HepG2 (cell line): ENCODE measurements at regions not wholly inside any gene's neighbourhood (a gene's known extent, or its start where the extent isn't known, plus 50 kb on each side); places are given as distances from the start of the nearest gene placed in this dataset.

ENCODE experiments used
- ATAC-seq: fragments of 200-7000 bp; cut with Tn5 transposase; 3 replicates; pipeline ENCODE4 v1.9.1; 2020; ENCODE audit warnings: mild to moderate bottlenecking, moderate library complexity
- BruUV-seq: library from RNA; stranded (reverse); fragments of 400-500 nt; replicated peaks from 2 replicates; lab custom pipeline; 2021; lab: Mats Ljungman, UMichigan
- CTCF ChIA-PET: fragments of 300-600 bp; formaldehyde crosslinking; extraction: SDS; loops from one replicate; lab custom pipeline; 2021; ENCODE audit warnings: low total read pairs, inconsistent platforms, low intra/inter-chr PET ratio; lab: Yijun Ruan, JAX
- POLR2A ChIA-PET: fragments of 350-600 bp; sonication (Branson Sonifier 250); formaldehyde crosslinking; loops from one replicate; lab custom pipeline; 2020; ENCODE audit warnings: antibody characterized with exemption, inconsistent platforms; lab: Yijun Ruan, JAX
- DNase-seq: peaks from one replicate; pipeline ENCODE4 v3.0.0-alpha.2; 2015; ENCODE audit warnings: low spot score
- FAIRE-seq: peaks from 3 replicates; lab custom pipeline; 2011; peaks lifted over from hg19 to GRCh38; lab: Jason Lieb, UNC
- H2AFZ ChIP-seq: one replicate; pipeline ENCODE4 v1.6.1; 2011; ENCODE audit warnings: low read length, inconsistent platforms
- H3K27ac ChIP-seq: fragments of 300-600 bp; 3 replicates; pipeline ENCODE4 v1.8.0; 2011; ENCODE audit warnings: mixed run types, mild to moderate bottlenecking, mixed read lengths, low read length, inconsistent platforms; ENCODE audit not compliant: insufficient read depth; ENCODE audit errors: extremely low read length
- H3K27me3 ChIP-seq, 2 experiments: fragments of 200-600 bp in 1 of 2; 2 replicates in 1 of 2; 3 replicates in 1 of 2; pipeline versions ENCODE4 v1.6.0 to v1.8.0; 2011; ENCODE audit warnings: low read length in 2 of 2, mild to moderate bottlenecking in 2 of 2, moderate library complexity in 2 of 2, inconsistent platforms in 1 of 2; ENCODE audit not compliant: insufficient read depth in 2 of 2, control insufficient read depth in 1 of 2
- H3K36me3 ChIP-seq, 2 experiments: fragments of 200-600 bp in 1 of 2; replicated peaks in 1 of 2; 2 replicates in 1 of 2; 3 replicates in 1 of 2; pipeline versions ENCODE4 v1.5.1 to v1.8.0; 2011; ENCODE audit warnings: low read length in 2 of 2, inconsistent platforms in 1 of 2; ENCODE audit not compliant: insufficient read depth in 2 of 2, control insufficient read depth in 1 of 2
- H3K4me1 ChIP-seq: 2 replicates; pipeline ENCODE4 v1.5.1; 2012; ENCODE audit warnings: low read length, inconsistent platforms; ENCODE audit not compliant: insufficient read depth
- H3K4me2 ChIP-seq: 2 replicates; pipeline ENCODE4 v1.6.0; 2011; ENCODE audit warnings: low read depth, low read length, inconsistent platforms
- H3K4me3 ChIP-seq, 3 experiments: fragments of 200-600 bp in 1 of 3; sonication (generic), shearing (Covaris generic) in 1 of 3; replicated peaks in 1 of 3; 2 replicates each; pipeline ENCODE4 v1.5.1; 2011 to 2016; ENCODE audit warnings: low read length in 3 of 3, inconsistent platforms in 2 of 3, low read depth in 2 of 3, mild to moderate bottlenecking in 2 of 3, control low read depth in 1 of 3, mixed read lengths in 1 of 3; ENCODE audit not compliant: insufficient read depth in 1 of 3
- H3K79me2 ChIP-seq: one replicate; pipeline ENCODE4 v1.6.1; 2011; ENCODE audit warnings: low read length, inconsistent platforms; ENCODE audit not compliant: insufficient read depth
- H3K9ac ChIP-seq: 2 replicates; pipeline ENCODE4 v1.6.0; 2011; ENCODE audit warnings: mild to moderate bottlenecking, low read depth, low read length, inconsistent platforms; ENCODE audit not compliant: insufficient read depth
- H3K9me3 ChIP-seq: 2 replicates; pipeline ENCODE4 v1.5.1; 2012; ENCODE audit warnings: mild to moderate bottlenecking, low read length
- H4K20me1 ChIP-seq: 2 replicates; pipeline ENCODE4 v1.6.0; 2011; ENCODE audit warnings: inconsistent platforms, mild to moderate bottlenecking, low read length, moderate library complexity; ENCODE audit not compliant: insufficient read depth
- GABPA ChIP-seq, 2 experiments: IDR thresholded peaks; 2 replicates each; pipeline ENCODE4 v1.6.1; 2011 to 2016; ENCODE audit warnings: low read depth in 2 of 2, low read length in 1 of 2, missing biosample characterization in 1 of 2, missing genetic modification characterization in 1 of 2
- HDAC2 ChIP-seq: sonication (generic); formaldehyde crosslinking; IDR thresholded peaks from 2 replicates; pipeline ENCODE4 v1.4.0; 2020; ENCODE audit warnings: missing genetic modification reagents
- HHEX ChIP-seq: IDR thresholded peaks from 2 replicates; pipeline ENCODE4 v1.6.1; 2016; ENCODE audit warnings: control low read depth
- HNRNPH1 ChIP-seq: fragments of 200-400 bp; formaldehyde crosslinking; optimal IDR thresholded peaks from 2 replicates; pipeline ENCODE3; 2017; ENCODE audit warnings: mild to moderate bottlenecking, low read depth, low read length
- HNRNPL ChIP-seq: fragments of 200-400 bp; formaldehyde crosslinking; IDR thresholded peaks from 2 replicates; pipeline ENCODE4 v1.6.1; 2017; ENCODE audit warnings: mild to moderate bottlenecking, low read depth, low read length
- KDM1A ChIP-seq: IDR thresholded peaks from 2 replicates; pipeline ENCODE4 v1.6.1; 2016; ENCODE audit warnings: missing compliant biosample characterization
- ONECUT2 ChIP-seq: sonication (generic); formaldehyde crosslinking; IDR thresholded peaks from 2 replicates; pipeline ENCODE4 v1.4.0; 2020; ENCODE audit warnings: missing genetic modification reagents
- PCBP1 ChIP-seq: fragments of 200-400 bp; formaldehyde crosslinking; IDR thresholded peaks from 2 replicates; pipeline ENCODE4 v1.6.1; 2017; ENCODE audit warnings: mild to moderate bottlenecking, low read depth, low read length, borderline replicate concordance
- PPARG ChIP-seq: conservative IDR thresholded peaks from 2 replicates; pipeline ENCODE4 v1.6.1; 2016; ENCODE audit warnings: missing biosample characterization, missing genetic modification reagents
- TAF15 ChIP-seq: fragments of 200-400 bp; formaldehyde crosslinking; IDR thresholded peaks from one replicate; pipeline ENCODE4 v1.6.1; 2018; ENCODE audit warnings: mild to moderate bottlenecking, low read depth, low read length; ENCODE audit not compliant: poor library complexity, severe bottlenecking
- ZNF367 ChIP-seq: sonication (generic); formaldehyde crosslinking; IDR thresholded peaks from 2 replicates; pipeline ENCODE4 v1.4.0; 2020; ENCODE audit warnings: missing genetic modification reagents, borderline replicate concordance
- ZNF441 ChIP-seq: sonication (generic); formaldehyde crosslinking; IDR thresholded peaks from 2 replicates; pipeline ENCODE4 v1.7.0; 2021; ENCODE audit warnings: missing genetic modification reagents, borderline replicate concordance
- ZNF878 ChIP-seq: sonication (generic); formaldehyde crosslinking; IDR thresholded peaks from 2 replicates; pipeline ENCODE4 v1.8.1; 2023; ENCODE audit warnings: mild to moderate bottlenecking, missing genetic modification reagents, moderate library complexity
- WGBS: methylation state at CpG from one replicate; pipeline ENCODE4 v1.1.6; 2017; ENCODE audit warnings: low lambda C conversion rate; 5-methylcytosine and 5-hydroxymethylcytosine counted together
- in situ Hi-C: cut with HindIII; loops from 2 replicates; pipeline ENCODE4 v1.10.0; 2017; ENCODE audit warnings: low pct_unique_long_range_greater_than_20kb; ENCODE audit not compliant: extremely low pct_ligation_motif_present
- intact Hi-C: fragments of 100-400 bp; cut with micrococcal nuclease; formaldehyde crosslinking; loops from one replicate; pipeline ENCODE4 v1.10.0; 2022; ENCODE audit not compliant: unreplicated experiment
- TF ChIP-seq, protein P1 (sequence below): sonication (generic); formaldehyde crosslinking; IDR thresholded peaks from 2 replicates; pipeline ENCODE4 v1.5.0; 2020; ENCODE audit warnings: missing genetic modification reagents
- TF ChIP-seq, protein P2 (sequence below): IDR thresholded peaks from 2 replicates; pipeline ENCODE4 v1.6.1; 2018; ENCODE audit warnings: missing genetic modification reagents, mild to moderate bottlenecking, missing compliant biosample characterization
- TF ChIP-seq, protein P3 (sequence below), 2 experiments: fragments of 450-650 bp in 1 of 2; sonication (generic) in 1 of 2; formaldehyde crosslinking; IDR thresholded peaks; 2 replicates each; pipeline versions ENCODE4 v1.5.0 to v1.8.0; 2020 to 2022; ENCODE audit warnings: mild to moderate bottlenecking in 1 of 2, missing genetic modification reagents in 1 of 2
- TF ChIP-seq, protein P4 (sequence below): sonication (generic); formaldehyde crosslinking; IDR thresholded peaks from 2 replicates; pipeline ENCODE4 v1.5.0; 2020; ENCODE audit warnings: mild to moderate bottlenecking, missing genetic modification reagents
- TF ChIP-seq, protein P5 (sequence below): sonication (generic); formaldehyde crosslinking; IDR thresholded peaks from 2 replicates; pipeline ENCODE4 v1.4.0; 2020; ENCODE audit warnings: mild to moderate bottlenecking, missing genetic modification reagents

DNA sequence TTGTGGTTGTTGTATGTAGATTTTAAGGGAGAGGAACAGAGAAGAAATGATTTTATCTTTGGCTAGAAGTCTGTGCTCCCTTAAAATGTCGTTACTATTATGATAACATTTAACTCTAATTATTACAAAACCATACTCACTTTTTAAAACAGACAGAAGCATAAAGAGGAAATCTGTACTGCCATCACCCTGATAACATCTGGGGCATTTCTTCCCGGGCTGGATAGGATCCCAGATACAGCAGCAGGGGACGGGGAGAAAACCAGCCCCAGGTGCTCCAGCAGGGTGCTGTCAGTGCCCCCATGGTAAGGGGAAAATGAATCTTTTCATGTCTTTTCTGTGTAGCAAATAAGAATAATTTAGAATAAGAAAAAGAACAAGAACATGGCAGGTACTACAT is 139.4 kb upstream of the IRX6 start:
- Histone ChIP-seq H3K79me2 (no peaks in the 10 kb centered on the region), H3K36me3 (no peaks in the 10 kb centered on the region), H2AFZ (no peak overlapping the region), H3K27ac (no peak overlapping the region), H3K27me3 (peaks cover 0 to 22% of the 10 kb centered on the region in 2 experiments; a peak in 2 of 5 replicates), H3K4me1 (no peaks in the 10 kb centered on the region), H3K4me3 (no peak overlapping the region), H4K20me1 (no peaks in the 10 kb centered on the region), H3K4me2 (no peak overlapping the region), H3K9ac (no peak overlapping the region), H3K9me3 (no peaks in the 10 kb centered on the region)
- no TSS peak for BruUV-seq
- intact Hi-C loops, result no loop called here
- DNase-seq, result no peak
- FAIRE-seq, result no peak
- ChIA-PET POLR2A (no interaction called here), CTCF (no interaction called here)
- in situ Hi-C loops, result no loop called here
- no peak for ATAC-seq
- WGBS, result 0% methylated on average over 3 of the region's 3 CpGs
- no peak for TF ChIP-seq HNRNPL
- no peak for TF ChIP-seq ZNF441 (CRISPR knock-in tag)
- no peak for TF ChIP-seq PCBP1
- TF ChIP-seq, protein P1, sequence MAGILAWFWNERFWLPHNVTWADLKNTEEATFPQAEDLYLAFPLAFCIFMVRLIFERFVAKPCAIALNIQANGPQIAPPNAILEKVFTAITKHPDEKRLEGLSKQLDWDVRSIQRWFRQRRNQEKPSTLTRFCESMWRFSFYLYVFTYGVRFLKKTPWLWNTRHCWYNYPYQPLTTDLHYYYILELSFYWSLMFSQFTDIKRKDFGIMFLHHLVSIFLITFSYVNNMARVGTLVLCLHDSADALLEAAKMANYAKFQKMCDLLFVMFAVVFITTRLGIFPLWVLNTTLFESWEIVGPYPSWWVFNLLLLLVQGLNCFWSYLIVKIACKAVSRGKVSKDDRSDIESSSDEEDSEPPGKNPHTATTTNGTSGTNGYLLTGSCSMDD (CRISPR knock-in tag), result no peak
- TF ChIP-seq TAF15, result no peak
- TF ChIP-seq, protein P2, sequence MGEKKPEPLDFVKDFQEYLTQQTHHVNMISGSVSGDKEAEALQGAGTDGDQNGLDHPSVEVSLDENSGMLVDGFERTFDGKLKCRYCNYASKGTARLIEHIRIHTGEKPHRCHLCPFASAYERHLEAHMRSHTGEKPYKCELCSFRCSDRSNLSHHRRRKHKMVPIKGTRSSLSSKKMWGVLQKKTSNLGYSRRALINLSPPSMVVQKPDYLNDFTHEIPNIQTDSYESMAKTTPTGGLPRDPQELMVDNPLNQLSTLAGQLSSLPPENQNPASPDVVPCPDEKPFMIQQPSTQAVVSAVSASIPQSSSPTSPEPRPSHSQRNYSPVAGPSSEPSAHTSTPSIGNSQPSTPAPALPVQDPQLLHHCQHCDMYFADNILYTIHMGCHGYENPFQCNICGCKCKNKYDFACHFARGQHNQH, result no peak
- TF ChIP-seq ONECUT2 (CRISPR knock-in tag), result no peak
- no peak for TF ChIP-seq HDAC2
- TF ChIP-seq KDM1A, result no peak
- no peak for TF ChIP-seq HNRNPH1
- no peak for TF ChIP-seq HHEX (CRISPR knock-in tag)
- TF ChIP-seq ZNF367 (CRISPR knock-in tag), result no peak
- TF ChIP-seq, protein P3, sequence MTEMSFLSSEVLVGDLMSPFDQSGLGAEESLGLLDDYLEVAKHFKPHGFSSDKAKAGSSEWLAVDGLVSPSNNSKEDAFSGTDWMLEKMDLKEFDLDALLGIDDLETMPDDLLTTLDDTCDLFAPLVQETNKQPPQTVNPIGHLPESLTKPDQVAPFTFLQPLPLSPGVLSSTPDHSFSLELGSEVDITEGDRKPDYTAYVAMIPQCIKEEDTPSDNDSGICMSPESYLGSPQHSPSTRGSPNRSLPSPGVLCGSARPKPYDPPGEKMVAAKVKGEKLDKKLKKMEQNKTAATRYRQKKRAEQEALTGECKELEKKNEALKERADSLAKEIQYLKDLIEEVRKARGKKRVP (CRISPR knock-in tag; IDR thresholded peaks at IDR 0.05), result no peak
- no peak for TF ChIP-seq PPARG (CRISPR knock-in tag)
- TF ChIP-seq, protein P4, sequence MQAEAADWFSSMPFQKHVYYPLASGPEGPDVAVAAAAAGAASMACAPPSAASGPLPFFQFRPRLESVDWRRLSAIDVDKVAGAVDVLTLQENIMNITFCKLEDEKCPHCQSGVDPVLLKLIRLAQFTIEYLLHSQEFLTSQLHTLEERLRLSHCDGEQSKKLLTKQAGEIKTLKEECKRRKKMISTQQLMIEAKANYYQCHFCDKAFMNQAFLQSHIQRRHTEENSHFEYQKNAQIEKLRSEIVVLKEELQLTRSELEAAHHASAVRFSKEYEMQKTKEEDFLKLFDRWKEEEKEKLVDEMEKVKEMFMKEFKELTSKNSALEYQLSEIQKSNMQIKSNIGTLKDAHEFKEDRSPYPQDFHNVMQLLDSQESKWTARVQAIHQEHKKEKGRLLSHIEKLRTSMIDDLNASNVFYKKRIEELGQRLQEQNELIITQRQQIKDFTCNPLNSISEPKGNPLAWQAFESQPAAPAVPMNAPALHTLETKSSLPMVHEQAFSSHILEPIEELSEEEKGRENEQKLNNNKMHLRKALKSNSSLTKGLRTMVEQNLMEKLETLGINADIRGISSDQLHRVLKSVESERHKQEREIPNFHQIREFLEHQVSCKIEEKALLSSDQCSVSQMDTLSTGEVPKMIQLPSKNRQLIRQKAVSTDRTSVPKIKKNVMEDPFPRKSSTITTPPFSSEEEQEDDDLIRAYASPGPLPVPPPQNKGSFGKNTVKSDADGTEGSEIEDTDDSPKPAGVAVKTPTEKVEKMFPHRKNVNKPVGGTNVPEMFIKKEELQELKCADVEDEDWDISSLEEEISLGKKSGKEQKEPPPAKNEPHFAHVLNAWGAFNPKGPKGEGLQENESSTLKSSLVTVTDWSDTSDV (CRISPR knock-in tag), result no peak
- TF ChIP-seq ZNF878 (CRISPR knock-in tag), result no peak
- TF ChIP-seq GABPA (IDR thresholded peaks at IDR 0.05; ENCODE audit: low read depth, low read length), result no peak
- no peak for TF ChIP-seq GABPA (CRISPR knock-in tag; IDR thresholded peaks at IDR 0.05; ENCODE audit: low read depth)
- TF ChIP-seq, protein P5, sequence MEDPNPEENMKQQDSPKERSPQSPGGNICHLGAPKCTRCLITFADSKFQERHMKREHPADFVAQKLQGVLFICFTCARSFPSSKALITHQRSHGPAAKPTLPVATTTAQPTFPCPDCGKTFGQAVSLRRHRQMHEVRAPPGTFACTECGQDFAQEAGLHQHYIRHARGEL, result no peak
